ENCODE measurements at regions not wholly inside any gene's neighbourhood (a gene's known extent, or its start where the extent isn't known, plus 50 kb on each side); places are given as distances from the start of the nearest gene placed in this dataset.

- DNase-seq (ENCODE audit: low spot score), result no peak
These were observed 534.6 kb upstream of the ATP11B start for GRCh38 chr3:182258538-182259177.

GRCh38 chr3:182259579-182259978 is 533.7 kb upstream of the ATP11B start:
- no peak for DNase-seq (ENCODE audit: low spot score)

- DNase-seq (ENCODE audit: low spot score), result no peak
These were observed 532.3 kb upstream of the ATP11B start for GRCh38 chr3:182261041-182261440.

- DNase-seq (ENCODE audit: low spot score), result no peak
These were observed 524.6 kb upstream of the ATP11B start for GRCh38 chr3:182268711-182269110.

- DNase-seq (ENCODE audit: low spot score), result no peak
These were observed 516.8 kb upstream of the ATP11B start for GRCh38 chr3:182276512-182276911.

GRCh38 chr3:182284793-182285192 is 508.5 kb upstream of the ATP11B start:
- no peak for DNase-seq (ENCODE audit: low spot score)

- DNase-seq (ENCODE audit: low spot score), result no peak
These were observed 500.7 kb upstream of the ATP11B start for GRCh38 chr3:182292591-182292990.

GRCh38 chr3:182294256-182294655 is 499.0 kb upstream of the ATP11B start:
- DNase-seq (ENCODE audit: low spot score), result no peak

GRCh38 chr3:182294696-182295095 is 498.6 kb upstream of the ATP11B start:
- no peak for DNase-seq (ENCODE audit: low spot score)

- DNase-seq (ENCODE audit: low spot score), result no peak
These were observed 493.0 kb upstream of the ATP11B start for GRCh38 chr3:182300266-182300665.

GRCh38 chr3:182303169-182303568 is 490.1 kb upstream of the ATP11B start:
- DNase-seq (ENCODE audit: low spot score), result no peak

- DNase-seq (ENCODE audit: low spot score), result no peak
These were observed 487.2 kb upstream of the ATP11B start for GRCh38 chr3:182305881-182306665.

- DNase-seq (ENCODE audit: low spot score), result no peak
These were observed 485.0 kb upstream of the ATP11B start for GRCh38 chr3:182308328-182308727.

- DNase-seq (ENCODE audit: low spot score), result no peak
These were observed 484.2 kb upstream of the ATP11B start for GRCh38 chr3:182309120-182309519.

- DNase-seq (ENCODE audit: low spot score), result no peak
These were observed 478.0 kb upstream of the ATP11B start for GRCh38 chr3:182315313-182315712.

GRCh38 chr3:182323126-182323700 is 470.1 kb upstream of the ATP11B start:
- no peak for DNase-seq (ENCODE audit: low spot score)

- DNase-seq (ENCODE audit: low spot score), result no peak
These were observed 469.4 kb upstream of the ATP11B start for GRCh38 chr3:182323898-182324297.

- DNase-seq (ENCODE audit: low spot score), result no peak
These were observed 467.9 kb upstream of the ATP11B start for GRCh38 chr3:182325213-182325950.

- DNase-seq (ENCODE audit: low spot score), result no peak
These were observed 466.1 kb upstream of the ATP11B start for GRCh38 chr3:182327196-182327681.

GRCh38 chr3:182330646-182331045 is 462.7 kb upstream of the ATP11B start:
- DNase-seq (ENCODE audit: low spot score), result no peak

GRCh38 chr3:182331341-182331740 is 462.0 kb upstream of the ATP11B start:
- no peak for DNase-seq (ENCODE audit: low spot score)

GRCh38 chr3:182342252-182342651 is 451.1 kb upstream of the ATP11B start:
- no peak for DNase-seq (ENCODE audit: low spot score)
